K562 (cell line): ENCODE measurements at regions not wholly inside any gene's neighbourhood (a gene's known extent, or its start where the extent isn't known, plus 50 kb on each side); places are given as distances from the start of the nearest gene placed in this dataset.

Source experiments
- ATAC-seq: fragments of 200-7000 bp; cut with Tn5 transposase; 3 replicates; pipeline ENCODE4 v1.9.1; 2020; ENCODE audit warnings: moderate library complexity
- BruUV-seq: library from RNA; stranded (reverse); fragments of 400-500 nt; replicated peaks from 2 replicates; lab custom pipeline; 2021; lab: Mats Ljungman, UMichigan
- CTCF ChIA-PET: fragments of 300-600 bp; formaldehyde crosslinking; extraction: SDS; loops from one replicate; lab custom pipeline; 2021; ENCODE audit warnings: low intra/inter-chr PET ratio; lab: Yijun Ruan, JAX
- POLR2A ChIA-PET: fragments of 300-600, 350-650 bp; sonication (Branson Sonifier 250); formaldehyde crosslinking; extraction: SDS; loops from one replicate; lab custom pipeline; 2021; ENCODE audit warnings: antibody characterized with exemption, inconsistent platforms; lab: Yijun Ruan, JAX
- DNase-seq, 4 experiments: peaks; one replicate each; pipeline versions ENCODE4 v3.0.0 to v3.0.0-alpha.2; 2011 to 2018; ENCODE audit warnings: low spot score in 3 of 4, mixed read lengths in 3 of 4; ENCODE audit errors: extremely low read depth in 1 of 4
- FAIRE-seq: peaks from 2 replicates; lab custom pipeline; 2011; peaks lifted over from hg19 to GRCh38; lab: Jason Lieb, UNC
- H2AFZ ChIP-seq: 2 replicates; pipeline ENCODE4 v1.6.0; 2011; ENCODE audit warnings: low read depth, low read length, control low read depth, inconsistent platforms
- H3K27ac ChIP-seq: fragments of 200-600 bp; 3 replicates; pipeline ENCODE4 v1.8.0; 2011; ENCODE audit warnings: low read depth, mild to moderate bottlenecking, control low read depth, inconsistent platforms, low read length, moderate library complexity, mixed read lengths; ENCODE audit errors: extremely low read depth
- H3K27me3 ChIP-seq, 2 experiments: fragments of 300-600 bp in 1 of 2; 2 replicates in 1 of 2; 3 replicates in 1 of 2; pipeline versions ENCODE4 v1.6.0 to v1.8.0; 2011; ENCODE audit warnings: inconsistent platforms in 2 of 2, low read length in 2 of 2, mild to moderate bottlenecking in 1 of 2, mixed read lengths in 1 of 2, moderate library complexity in 1 of 2; ENCODE audit not compliant: control insufficient read depth in 2 of 2, insufficient read depth in 2 of 2
- H3K36me3 ChIP-seq: fragments of 300-600 bp; 3 replicates; pipeline ENCODE4 v1.8.0; 2011; ENCODE audit warnings: mild to moderate bottlenecking, low read length, inconsistent platforms; ENCODE audit not compliant: control insufficient read depth, insufficient read depth
- H3K4me1 ChIP-seq, 2 experiments: fragments of 200-600 bp in 1 of 2; replicated peaks in 1 of 2; 2 replicates in 1 of 2; 3 replicates in 1 of 2; pipeline versions ENCODE4 v1.5.1 to v1.8.0; 2011; ENCODE audit warnings: inconsistent platforms in 2 of 2, low read length in 2 of 2, mild to moderate bottlenecking in 1 of 2, mixed read lengths in 1 of 2, moderate library complexity in 1 of 2; ENCODE audit not compliant: control insufficient read depth in 2 of 2, insufficient read depth in 2 of 2
- H3K4me2 ChIP-seq: 2 replicates; pipeline ENCODE4 v1.6.1; 2011; ENCODE audit warnings: low read length, control low read depth, inconsistent platforms, mixed read lengths; ENCODE audit not compliant: insufficient read depth
- H3K4me3 ChIP-seq: fragments of 200-600 bp; sonication (generic), shearing (Covaris generic); 2 replicates; pipeline ENCODE4 v1.5.1; 2016; ENCODE audit warnings: control low read depth, inconsistent platforms
- H3K79me2 ChIP-seq: fragments of 200-600 bp; 3 replicates; pipeline ENCODE4 v1.8.0; 2011; ENCODE audit warnings: low read length, inconsistent platforms; ENCODE audit not compliant: control insufficient read depth, insufficient read depth
- H3K9ac ChIP-seq, 2 experiments: 2 replicates each; pipeline versions ENCODE4 v1.6.0 to v1.6.1; 2011; ENCODE audit warnings: low read depth in 2 of 2, low read length in 2 of 2, control low read depth in 1 of 2, inconsistent platforms in 1 of 2, mild to moderate bottlenecking in 1 of 2, mixed read lengths in 1 of 2; ENCODE audit not compliant: insufficient read depth in 1 of 2
- H3K9me1 ChIP-seq: one replicate; pipeline ENCODE4 v1.6.0; 2011; ENCODE audit warnings: inconsistent platforms, mild to moderate bottlenecking, low read length, moderate library complexity; ENCODE audit not compliant: control insufficient read depth, insufficient read depth
- H3K9me3 ChIP-seq: replicated peaks from 2 replicates; pipeline ENCODE4 v1.5.1; 2011; ENCODE audit warnings: low read depth, low read length, inconsistent platforms; ENCODE audit not compliant: control insufficient read depth, insufficient read depth
- H4K20me1 ChIP-seq: replicated peaks from 2 replicates; pipeline ENCODE4 v1.6.1; 2011; ENCODE audit warnings: low read length, inconsistent platforms, mixed read lengths; ENCODE audit not compliant: control insufficient read depth, insufficient read depth
- MEIS2 ChIP-seq: fragments of 450-650 bp; IDR thresholded peaks from 2 replicates; pipeline ENCODE4 v1.6.1; 2014; ENCODE audit warnings: mild to moderate bottlenecking; ENCODE audit not compliant: partially characterized antibody
- TRIM24 ChIP-seq, 2 experiments: fragments of 450-650 bp; IDR thresholded peaks; 2 replicates each; pipeline ENCODE4 v1.6.1; 2016
- in situ Hi-C: fragments of 300-500 bp; cut with MboI; formaldehyde crosslinking; loops from 4 replicates; pipeline ENCODE4 v1.15.0; 2018; ENCODE audit warnings: inconsistent platforms, mixed read lengths
- intact Hi-C: fragments of 100-400 bp; cut with micrococcal nuclease; formaldehyde crosslinking; loops from 2 replicates; pipeline ENCODE4 v1.14.2; 2022
- TF ChIP-seq, protein P1 (sequence below): fragments of 450-650 bp; IDR thresholded peaks from 2 replicates; pipeline ENCODE4 v1.6.1; 2016
- TF ChIP-seq, protein P2 (sequence below), 2 experiments: IDR thresholded peaks in 1 of 2; conservative IDR thresholded peaks in 1 of 2; 2 replicates each; pipeline ENCODE4 v1.6.1; 2016; ENCODE audit warnings: low read depth in 2 of 2, mild to moderate bottlenecking in 1 of 2, missing compliant biosample characterization in 1 of 2, missing genetic modification characterization in 1 of 2, moderate library complexity in 1 of 2

DNA sequence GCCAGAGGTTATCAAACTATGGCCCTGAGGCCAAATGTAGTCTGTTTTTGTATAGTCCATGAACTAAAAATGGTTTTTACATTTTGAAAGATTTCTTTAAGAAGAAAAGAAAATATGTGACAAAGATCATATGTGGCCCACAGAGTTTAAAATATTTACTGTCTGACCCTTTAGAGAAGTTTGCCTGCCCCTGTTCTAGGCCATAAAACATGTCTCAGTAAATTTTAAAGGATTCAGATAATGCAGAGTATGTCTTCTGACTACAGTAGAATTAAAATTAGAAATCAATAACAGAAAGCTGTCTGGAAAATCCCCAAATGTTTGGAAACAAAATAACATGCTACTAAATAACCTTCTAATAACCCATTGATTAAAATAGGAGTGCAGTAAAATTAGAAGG lies 86.3 kb downstream of the KCNRG start:
- H3K79me2 ChIP-seq: peaks cover 73% of the 10 kb centered on the region
- ATAC-seq: no peak
- no peak overlapping the region for H3K4me3 ChIP-seq
- intact Hi-C loops (no loop called here), in situ Hi-C loops (no loop called here)
- no peaks in the 10 kb centered on the region for H3K27me3 ChIP-seq
- H3K9me1 ChIP-seq: no peaks in the 10 kb centered on the region
- DNase-seq: no peak
- no peak overlapping the region for H2AFZ ChIP-seq
- no peaks in the 10 kb centered on the region; a peak in 1 of 5 replicates for H3K4me1 ChIP-seq
- no TSS peak for BruUV-seq
- no peak overlapping the region for H3K9ac ChIP-seq
- H3K27ac ChIP-seq: no peak overlapping the region
- no peak overlapping the region for H3K4me2 ChIP-seq
- no peak for FAIRE-seq
- ChIA-PET POLR2A (interaction anchor here (0.8 kb wide), 1 partner anchor 23 kb away, joined by 3 read pairs; no protein-coding TSS in a partner anchor), CTCF (no interaction called here)
- peak; percentile 72 for TF ChIP-seq MEIS2
- TF ChIP-seq, protein P1, sequence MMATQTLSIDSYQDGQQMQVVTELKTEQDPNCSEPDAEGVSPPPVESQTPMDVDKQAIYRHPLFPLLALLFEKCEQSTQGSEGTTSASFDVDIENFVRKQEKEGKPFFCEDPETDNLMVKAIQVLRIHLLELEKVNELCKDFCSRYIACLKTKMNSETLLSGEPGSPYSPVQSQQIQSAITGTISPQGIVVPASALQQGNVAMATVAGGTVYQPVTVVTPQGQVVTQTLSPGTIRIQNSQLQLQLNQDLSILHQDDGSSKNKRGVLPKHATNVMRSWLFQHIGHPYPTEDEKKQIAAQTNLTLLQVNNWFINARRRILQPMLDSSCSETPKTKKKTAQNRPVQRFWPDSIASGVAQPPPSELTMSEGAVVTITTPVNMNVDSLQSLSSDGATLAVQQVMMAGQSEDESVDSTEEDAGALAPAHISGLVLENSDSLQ: peak; percentile 49; the same call in 1 of the 2 replicates
- no peak for TF ChIP-seq TRIM24 (IDR thresholded peaks at IDR 0.05)
- TF ChIP-seq, protein P2, sequence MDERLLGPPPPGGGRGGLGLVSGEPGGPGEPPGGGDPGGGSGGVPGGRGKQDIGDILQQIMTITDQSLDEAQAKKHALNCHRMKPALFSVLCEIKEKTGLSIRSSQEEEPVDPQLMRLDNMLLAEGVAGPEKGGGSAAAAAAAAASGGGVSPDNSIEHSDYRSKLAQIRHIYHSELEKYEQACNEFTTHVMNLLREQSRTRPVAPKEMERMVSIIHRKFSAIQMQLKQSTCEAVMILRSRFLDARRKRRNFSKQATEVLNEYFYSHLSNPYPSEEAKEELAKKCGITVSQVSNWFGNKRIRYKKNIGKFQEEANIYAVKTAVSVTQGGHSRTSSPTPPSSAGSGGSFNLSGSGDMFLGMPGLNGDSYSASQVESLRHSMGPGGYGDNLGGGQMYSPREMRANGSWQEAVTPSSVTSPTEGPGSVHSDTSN (CRISPR knock-in tag; IDR thresholded peaks at IDR 0.05; ENCODE audit: low read depth): no peak
- TF ChIP-seq, protein P2 (tag; conservative IDR thresholded peaks at IDR 0.05; ENCODE audit: low read depth): peak; percentile 55; the same call in 1 of the 2 replicates
- H3K36me3 ChIP-seq: peaks cover 31% of the 10 kb centered on the region
- peaks cover 9% of the 10 kb centered on the region for H3K9me3 ChIP-seq
- no peaks in the 10 kb centered on the region for H4K20me1 ChIP-seq
